ENCODE measurements at regions not wholly inside any gene's neighbourhood (a gene's known extent, or its start where the extent isn't known, plus 50 kb on each side); places are given as distances from the start of the nearest gene placed in this dataset.
"Not testable (repeated sequence)": the region's sequence is repeated elsewhere in the genome, so short reads cannot be mapped to it uniquely, and the experiment has no call there.

- no peak for DNase-seq
Observed at GRCh38 chrX:25858273-25858880, 279.8 kb upstream of the MAGEB18 start.

GRCh38 chrX:25860322-25860721 lies 277.8 kb upstream of the MAGEB18 start:
- DNase-seq = no peak

GRCh38 chrX:25869761-25870160 lies 268.4 kb upstream of the MAGEB18 start:
- no peak for DNase-seq

GRCh38 chrX:25872786-25873185 lies 265.4 kb upstream of the MAGEB18 start:
- no peak for DNase-seq

GRCh38 chrX:25873196-25873595 lies 264.9 kb upstream of the MAGEB18 start:
- no peak for DNase-seq

DNA sequence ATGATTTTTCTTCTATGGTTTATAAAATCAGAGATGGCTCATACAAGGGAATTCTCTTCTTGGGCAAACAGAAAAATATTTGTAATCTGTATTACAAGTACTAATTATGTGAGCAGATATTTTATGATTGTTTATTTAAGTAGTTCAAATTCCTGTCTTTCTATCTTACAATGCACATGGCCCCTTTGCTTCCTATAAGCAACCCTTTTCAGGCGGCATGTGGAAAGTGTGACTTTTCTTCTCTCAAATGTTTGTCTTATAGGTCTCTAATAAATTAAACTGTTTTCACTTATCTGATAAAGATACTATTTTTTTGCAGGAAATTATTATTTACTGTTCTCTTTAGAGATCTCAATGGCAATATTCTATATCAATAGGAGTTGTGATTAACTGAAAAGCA lies 259.3 kb upstream of the MAGEB18 start:
- no peak for DNase-seq

GRCh38 chrX:25882503-25882902 lies 255.6 kb upstream of the MAGEB18 start:
- not testable (repeated sequence) for DNase-seq

DNA sequence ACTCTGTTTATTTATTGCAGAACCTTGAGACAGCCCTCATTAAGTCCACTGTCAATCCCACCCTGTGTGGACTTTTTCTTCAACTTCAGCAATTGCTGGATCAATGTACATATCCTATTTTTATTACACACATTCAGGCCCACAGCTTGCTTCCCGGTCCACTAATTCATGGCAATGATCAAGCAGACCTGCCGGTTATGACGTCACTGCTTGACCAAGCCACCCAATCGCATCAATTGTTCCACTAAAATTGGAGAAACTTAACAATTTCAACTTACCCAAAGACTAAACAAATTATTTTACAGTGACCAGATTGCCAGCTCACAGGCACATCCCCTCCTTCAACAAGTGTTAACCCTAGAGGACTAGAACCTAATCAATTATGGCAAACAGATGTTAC lies 240.4 kb upstream of the MAGEB18 start:
- no peak for DNase-seq

DNA sequence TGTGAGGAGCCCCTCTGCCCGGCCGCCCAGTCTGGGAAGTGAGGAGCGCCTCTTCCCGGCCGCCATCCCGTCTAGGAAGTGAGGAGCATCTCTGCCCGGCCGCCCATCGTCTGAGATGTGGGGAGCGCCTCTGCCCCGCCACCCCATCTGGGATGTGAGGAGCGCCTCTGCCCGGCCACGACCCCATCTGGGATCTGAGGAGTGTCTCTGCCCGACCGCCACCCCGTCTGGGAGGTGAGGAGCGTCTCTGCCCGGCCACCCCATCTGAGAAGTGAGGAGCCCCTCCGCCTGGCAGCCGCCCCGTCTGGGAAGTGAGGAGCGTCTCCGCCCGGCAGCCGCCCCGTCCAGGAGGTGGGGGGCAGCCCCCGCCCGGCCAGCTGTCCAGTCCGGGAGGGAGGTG lies 232.4 kb upstream of the MAGEB18 start:
- DNase-seq = not testable (repeated sequence)

DNA sequence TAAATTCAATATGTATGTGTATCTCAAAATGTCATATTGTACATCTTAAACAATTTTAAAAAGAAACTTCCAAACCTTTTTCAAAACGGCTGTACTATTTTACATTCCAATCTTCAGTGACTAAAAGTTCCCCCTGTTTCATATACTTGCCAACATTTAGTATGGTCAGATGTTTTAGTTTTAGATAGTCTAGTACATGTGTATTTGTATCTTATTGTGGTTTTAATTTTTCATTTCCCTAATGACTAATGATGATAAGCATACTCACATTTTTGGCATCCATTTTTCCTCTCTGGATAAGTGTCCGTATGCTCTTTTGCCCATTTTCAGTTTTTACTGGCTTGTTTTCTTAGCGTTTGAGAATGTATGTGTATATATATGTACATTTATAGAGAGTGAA lies 212.2 kb upstream of the MAGEB18 start:
- no peak for DNase-seq

DNA sequence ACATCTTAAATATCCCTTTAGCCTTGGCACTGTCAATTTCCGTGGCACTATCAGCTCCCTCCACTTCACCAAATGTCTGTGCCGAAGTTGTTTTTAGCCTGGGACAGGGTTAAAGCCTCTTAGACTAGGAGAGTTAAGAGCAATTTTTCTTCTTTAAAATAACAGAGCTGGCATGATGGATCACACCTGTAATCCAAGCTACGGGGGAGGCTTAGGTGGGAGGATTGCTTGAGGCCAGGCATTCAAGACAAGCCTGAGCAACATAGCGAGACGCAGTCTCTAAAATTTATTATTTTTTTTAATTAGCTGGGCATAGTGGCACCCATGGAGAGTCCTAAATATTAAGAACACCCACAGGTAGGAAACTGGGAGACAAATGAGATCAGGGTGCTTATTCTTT lies 209.8 kb upstream of the MAGEB18 start:
- no peak for DNase-seq

- no peak for DNase-seq
Observed at GRCh38 chrX:25941087-25941486, 197.1 kb upstream of the MAGEB18 start.

GRCh38 chrX:25941559-25942250 lies 196.4 kb upstream of the MAGEB18 start:
- no peak for DNase-seq

DNA sequence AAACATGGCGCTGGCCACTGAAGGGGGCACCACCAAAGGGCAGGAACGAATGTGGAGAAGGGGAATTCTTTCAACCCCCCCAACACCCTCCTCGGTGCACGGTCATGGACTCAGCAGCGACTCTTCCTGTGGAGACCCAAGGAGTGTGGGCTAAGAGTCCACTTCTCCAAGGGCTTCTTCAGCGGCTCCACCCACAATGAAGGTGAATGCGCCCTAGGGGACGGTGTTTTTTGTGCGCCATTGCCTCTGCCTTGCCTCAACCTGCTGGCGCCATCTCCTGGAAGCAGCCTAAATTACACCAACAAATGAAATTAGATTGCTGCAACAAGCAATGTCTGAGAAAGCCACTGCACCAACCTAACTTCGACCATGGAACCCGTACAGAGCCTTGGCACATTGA lies 169.2 kb upstream of the MAGEB18 start:
- DNase-seq = no peak

GRCh38 chrX:25976683-25977310 lies 161.3 kb upstream of the MAGEB18 start:
- DNase-seq = no peak

DNA sequence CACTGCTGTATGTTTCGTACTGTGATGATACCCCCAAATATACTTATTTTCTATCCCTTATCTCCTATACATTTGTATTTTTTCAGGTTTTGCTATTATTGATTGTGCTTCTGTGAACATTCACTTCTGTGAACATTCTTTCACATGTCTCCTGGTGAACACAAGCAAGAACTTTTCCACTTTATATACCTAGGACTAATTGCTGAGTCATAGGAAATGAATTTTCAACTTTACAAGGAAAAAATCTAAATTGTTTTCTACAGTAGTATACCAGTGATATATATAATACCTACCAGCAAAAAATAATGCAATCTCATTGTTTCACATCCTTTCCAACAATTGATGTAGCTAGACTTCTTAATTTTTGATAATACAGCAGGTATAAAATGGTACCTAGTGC lies 139.5 kb upstream of the MAGEB18 start:
- DNase-seq = no peak

DNA sequence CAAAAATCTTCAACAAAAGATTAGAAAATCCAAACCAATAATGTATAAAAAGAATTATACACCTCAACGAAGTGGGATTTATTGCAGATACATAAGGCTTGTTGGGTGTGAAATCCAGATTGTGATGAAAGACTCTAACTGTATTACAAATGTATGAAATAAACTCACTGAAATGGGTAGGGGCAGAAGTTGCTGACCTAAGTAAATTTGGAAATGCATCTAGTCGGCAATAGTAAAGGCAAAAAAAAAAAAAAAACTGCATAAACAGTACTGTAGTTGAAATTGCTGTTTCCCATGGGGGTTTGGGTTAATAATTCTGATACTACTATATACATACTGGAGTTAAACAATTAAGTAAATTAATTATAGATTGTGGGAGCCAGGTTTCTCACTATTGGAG lies 130.7 kb upstream of the MAGEB18 start:
- no peak for DNase-seq

DNA sequence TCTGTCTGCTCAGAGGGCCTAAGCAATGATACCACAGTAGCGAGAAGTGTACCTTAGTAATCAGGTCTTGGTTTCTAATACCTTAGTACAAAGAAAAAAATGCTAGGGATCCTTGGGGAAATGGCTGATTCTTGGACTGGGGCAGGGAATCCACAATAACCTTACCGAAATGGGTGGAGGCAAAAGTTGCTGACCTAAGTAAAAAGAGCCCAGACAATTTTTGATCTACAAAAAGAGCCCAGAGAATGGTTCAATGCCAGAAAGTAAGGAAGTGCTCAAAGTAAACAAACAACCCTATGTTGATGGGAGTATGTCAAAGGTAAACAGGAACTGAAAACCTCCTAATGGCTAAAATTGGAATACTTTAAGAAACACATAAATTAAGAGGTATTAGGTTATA lies 130.1 kb upstream of the MAGEB18 start:
- no peak for DNase-seq

DNA sequence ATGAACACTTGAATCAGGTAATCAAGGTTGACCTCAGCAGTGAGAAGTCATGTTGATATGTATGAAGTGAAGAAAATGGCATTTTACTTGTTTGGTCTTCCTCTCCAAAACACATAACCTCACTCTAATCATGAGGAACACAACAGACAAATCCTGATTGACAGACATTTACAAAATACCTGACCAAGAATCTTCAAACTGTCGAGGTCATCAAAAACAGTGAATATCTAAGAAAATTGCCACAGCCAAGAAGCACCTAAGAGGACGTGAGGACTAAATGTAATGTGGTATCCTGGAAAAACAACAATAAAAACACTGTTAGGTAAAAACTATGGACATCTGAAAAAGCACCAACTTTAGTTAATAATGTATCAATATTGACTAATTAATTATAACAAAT lies 129.5 kb upstream of the MAGEB18 start:
- DNase-seq = no peak

DNA sequence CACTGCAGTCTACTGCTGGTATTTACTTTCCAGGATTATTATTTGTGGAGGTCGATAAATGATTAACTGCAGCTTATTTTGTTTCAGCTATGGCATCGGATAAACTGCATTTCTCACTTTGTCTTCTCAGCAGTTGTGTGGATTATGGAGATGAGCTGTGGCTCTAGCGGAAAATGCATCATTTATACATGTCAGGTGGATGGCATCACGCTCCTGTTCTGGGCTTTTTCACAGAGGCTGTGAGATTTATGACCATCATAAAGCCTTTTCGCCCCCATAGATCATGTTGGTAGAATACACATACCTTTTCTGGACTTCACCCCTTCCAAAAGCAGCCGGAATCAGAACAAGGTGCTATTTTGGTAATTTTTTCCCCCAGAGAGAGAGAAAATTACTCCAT lies 118.8 kb upstream of the MAGEB18 start:
- DNase-seq = no peak

DNA sequence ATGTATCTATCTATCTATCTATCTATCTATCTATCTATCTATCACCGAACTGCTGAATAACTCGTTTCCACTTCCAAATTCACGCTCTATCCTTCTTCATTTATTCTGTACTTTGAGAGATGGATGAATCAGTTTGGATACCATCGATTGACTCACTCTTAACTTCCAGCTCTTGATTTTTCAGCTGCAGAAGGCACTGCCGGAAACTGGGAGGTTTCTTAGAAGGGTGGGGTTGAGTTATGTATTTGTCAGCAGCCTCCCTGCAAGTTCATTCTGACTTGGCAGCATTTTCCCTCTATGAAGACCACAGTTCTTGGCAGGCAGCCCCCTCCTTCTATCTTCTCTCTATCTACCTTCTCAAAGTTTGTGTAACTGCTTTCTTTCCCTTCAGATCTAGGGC lies 112.0 kb upstream of the MAGEB18 start:
- DNase-seq = no peak

DNA sequence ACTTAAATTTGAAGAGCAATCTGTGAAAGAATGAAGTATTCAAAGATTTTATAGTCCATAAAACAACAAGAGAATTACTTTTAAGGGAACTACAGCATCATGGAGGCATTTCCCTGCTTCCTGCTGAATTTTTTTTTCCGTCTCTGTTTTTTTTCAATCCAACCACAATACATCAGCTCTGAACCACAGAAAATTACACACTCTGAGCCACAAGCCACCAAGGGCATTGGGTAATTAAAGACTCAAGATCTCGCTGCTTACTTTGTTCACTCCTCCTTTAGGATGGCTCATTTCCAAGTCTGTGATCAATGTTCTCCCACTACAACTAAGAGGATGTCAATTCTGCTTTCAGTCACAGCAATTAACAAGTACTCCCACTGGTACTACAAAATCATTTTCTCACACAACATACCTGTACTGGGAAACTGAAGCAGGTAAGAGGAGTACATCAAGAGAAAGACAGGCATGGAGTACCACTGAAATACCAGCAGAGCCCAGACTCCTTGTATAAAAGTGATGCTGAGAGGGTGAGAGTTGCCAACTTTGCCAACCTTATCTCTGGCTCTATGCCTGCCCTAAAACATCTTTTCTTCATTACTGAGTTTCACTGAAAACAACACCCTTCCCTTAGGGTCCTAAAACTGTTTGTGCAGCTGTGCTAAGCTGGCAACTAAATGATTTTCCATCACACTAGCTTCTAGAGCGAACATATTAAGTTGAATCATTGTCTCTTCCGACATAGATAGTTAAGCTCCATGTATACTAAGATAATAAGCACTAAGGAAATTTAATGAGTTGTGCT lies 105.8 kb upstream of the MAGEB18 start:
- DNase-seq = no peak

- no peak for DNase-seq
Observed at GRCh38 chrX:26037367-26037766, 100.8 kb upstream of the MAGEB18 start.

DNA sequence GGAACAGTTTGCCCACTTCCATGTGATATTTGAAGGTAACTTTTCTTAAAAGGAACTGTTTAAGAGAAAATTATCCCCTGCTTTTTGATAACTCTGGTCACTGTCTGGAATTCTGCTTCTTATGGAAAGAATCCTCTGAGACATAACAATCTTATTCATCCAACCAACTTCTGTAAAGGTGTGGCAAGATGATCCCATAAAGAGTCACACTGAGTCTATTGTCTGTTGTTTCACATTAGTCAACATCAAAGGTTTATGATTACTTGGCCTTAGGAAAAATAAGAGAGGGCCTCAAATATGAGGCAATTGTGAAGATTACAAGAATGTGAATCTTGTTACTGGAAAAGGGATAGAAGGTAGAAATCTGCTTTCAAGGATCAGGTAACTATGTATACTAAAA lies 88.0 kb upstream of the MAGEB18 start:
- DNase-seq = no peak
